Lower leg skin (tissue), 4 donors: ENCODE measurements at regions not wholly inside any gene's neighbourhood (a gene's known extent, or its start where the extent isn't known, plus 50 kb on each side); places are given as distances from the start of the nearest gene placed in this dataset.

Experiments
- DNase-seq, 2 donors: peaks; one replicate each; pipeline ENCODE4 v3.0.0-alpha.2; 2019; ENCODE audit warnings: low spot score in 2 of 2
- H3K4me3 ChIP-seq: fragments of 200-600 bp; sonication (generic); 2 replicates; pipeline ENCODE4 v1.5.1; 2017; ENCODE audit warnings: mild to moderate bottlenecking, low read depth; ENCODE audit not compliant: poor library complexity, severe bottlenecking
- POLR2A ChIP-seq, 2 donors: fragments of 450-650 bp; IDR thresholded peaks; one replicate each; pipeline ENCODE4 v1.6.1; 2016 to 2017; ENCODE audit warnings: antibody characterized with exemption in 2 of 2, mild to moderate bottlenecking in 1 of 2, moderate library complexity in 1 of 2
- WGBS, 2 donors: methylation state at CpG; one replicate each; pipeline ENCODE4 v1.1.5; 2018; 5-methylcytosine and 5-hydroxymethylcytosine counted together
- intact Hi-C: fragments of 100-400 bp; cut with DNase I; formaldehyde crosslinking; loops from one replicate; pipeline ENCODE4 v1.15.0; 2023; ENCODE audit warnings: low total_unique reads
- TF ChIP-seq, protein P1 (sequence below), 3 donors: fragments of 450-650 bp; IDR thresholded peaks; one replicate each; pipeline ENCODE4 v1.5.1; 2016; ENCODE audit warnings: antibody characterized with exemption in 3 of 3, mild to moderate bottlenecking in 3 of 3, moderate library complexity in 2 of 3

DNA sequence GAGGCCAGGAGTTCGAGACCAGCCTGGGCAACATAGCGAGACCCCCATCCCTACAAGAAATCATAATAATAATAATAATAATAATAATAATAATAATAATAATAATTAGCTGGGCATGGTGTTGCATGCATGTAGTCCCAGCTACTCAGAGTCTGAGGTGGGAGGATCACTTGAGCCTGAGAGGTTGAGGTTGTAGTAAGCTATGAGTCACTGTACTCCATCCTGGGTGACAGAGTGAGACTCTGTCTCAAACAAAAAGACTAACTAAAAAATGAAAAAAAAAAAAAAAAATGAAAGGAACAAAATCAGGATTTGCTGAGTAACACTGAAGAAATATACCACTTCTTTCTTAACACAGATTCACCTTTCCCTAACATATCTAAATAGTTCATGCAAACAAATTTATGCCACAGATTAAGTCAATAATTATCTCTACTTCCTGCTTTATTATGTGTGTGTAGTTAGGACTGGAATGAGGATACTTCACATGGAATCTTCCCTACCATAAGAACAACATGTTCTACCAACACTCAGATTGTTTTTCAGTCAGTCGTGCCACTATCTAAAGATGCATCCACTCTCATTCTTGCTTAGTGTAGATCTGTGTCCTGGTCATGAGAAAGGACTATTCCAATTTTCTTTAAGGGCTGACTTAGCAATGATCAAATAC is 928.7 kb downstream of the SLC4A3 start:
- no peak overlapping the region for H3K4me3 ChIP-seq
- DNase-seq: no peak
- TF ChIP-seq POLR2A (IDR thresholded peaks at IDR 0.05): no peak
- TF ChIP-seq, protein P1, sequence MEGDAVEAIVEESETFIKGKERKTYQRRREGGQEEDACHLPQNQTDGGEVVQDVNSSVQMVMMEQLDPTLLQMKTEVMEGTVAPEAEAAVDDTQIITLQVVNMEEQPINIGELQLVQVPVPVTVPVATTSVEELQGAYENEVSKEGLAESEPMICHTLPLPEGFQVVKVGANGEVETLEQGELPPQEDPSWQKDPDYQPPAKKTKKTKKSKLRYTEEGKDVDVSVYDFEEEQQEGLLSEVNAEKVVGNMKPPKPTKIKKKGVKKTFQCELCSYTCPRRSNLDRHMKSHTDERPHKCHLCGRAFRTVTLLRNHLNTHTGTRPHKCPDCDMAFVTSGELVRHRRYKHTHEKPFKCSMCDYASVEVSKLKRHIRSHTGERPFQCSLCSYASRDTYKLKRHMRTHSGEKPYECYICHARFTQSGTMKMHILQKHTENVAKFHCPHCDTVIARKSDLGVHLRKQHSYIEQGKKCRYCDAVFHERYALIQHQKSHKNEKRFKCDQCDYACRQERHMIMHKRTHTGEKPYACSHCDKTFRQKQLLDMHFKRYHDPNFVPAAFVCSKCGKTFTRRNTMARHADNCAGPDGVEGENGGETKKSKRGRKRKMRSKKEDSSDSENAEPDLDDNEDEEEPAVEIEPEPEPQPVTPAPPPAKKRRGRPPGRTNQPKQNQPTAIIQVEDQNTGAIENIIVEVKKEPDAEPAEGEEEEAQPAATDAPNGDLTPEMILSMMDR (IDR thresholded peaks at IDR 0.05): no peak
- 87 to 93% methylated on average over 3 of the region's 3 CpGs for WGBS, 2 donors
- intact Hi-C loops: no loop called here

GRCh38 chr2:220556658-220557057 is 929.2 kb downstream of the SLC4A3 start:
- intact Hi-C loops: no loop called here
- 75 to 86% methylated on average over 1 of the region's 1 CpG for WGBS, 2 donors
- DNase-seq: no peak
- TF ChIP-seq POLR2A (IDR thresholded peaks at IDR 0.05): no peak
- TF ChIP-seq, protein P1 (IDR thresholded peaks at IDR 0.05): no peak
- H3K4me3 ChIP-seq: no peak overlapping the region

DNA sequence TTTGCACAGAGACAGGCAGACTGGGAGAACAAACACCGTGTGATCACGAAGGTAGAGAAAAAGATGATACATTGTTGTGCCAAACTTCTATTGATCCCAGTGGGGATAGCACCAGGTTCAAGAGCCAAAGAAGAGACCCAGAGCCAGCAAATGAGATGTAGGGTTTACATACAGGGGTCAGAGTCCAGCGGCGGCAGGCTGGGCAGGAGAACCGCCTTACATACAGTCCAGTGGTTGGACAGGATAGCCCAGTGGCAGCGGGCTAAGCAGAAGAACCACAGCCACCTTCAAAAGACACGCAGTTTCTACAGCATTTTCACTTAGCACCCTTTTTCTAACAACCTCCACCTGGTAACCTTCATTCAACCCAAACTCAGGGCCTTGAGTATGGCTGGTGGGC is 932.8 kb downstream of the SLC4A3 start:
- WGBS, 2 donors: 98 to 99% methylated on average over 7 of the region's 7 CpGs
- DNase-seq: no peak
- intact Hi-C loops: loop anchor here (5.0 kb wide), 1 partner anchor 1252 kb away; no protein-coding TSS in a partner anchor
- TF ChIP-seq, protein P1 (IDR thresholded peaks at IDR 0.05): no peak
- TF ChIP-seq POLR2A (IDR thresholded peaks at IDR 0.05): no peak
- no peak overlapping the region for H3K4me3 ChIP-seq

DNA sequence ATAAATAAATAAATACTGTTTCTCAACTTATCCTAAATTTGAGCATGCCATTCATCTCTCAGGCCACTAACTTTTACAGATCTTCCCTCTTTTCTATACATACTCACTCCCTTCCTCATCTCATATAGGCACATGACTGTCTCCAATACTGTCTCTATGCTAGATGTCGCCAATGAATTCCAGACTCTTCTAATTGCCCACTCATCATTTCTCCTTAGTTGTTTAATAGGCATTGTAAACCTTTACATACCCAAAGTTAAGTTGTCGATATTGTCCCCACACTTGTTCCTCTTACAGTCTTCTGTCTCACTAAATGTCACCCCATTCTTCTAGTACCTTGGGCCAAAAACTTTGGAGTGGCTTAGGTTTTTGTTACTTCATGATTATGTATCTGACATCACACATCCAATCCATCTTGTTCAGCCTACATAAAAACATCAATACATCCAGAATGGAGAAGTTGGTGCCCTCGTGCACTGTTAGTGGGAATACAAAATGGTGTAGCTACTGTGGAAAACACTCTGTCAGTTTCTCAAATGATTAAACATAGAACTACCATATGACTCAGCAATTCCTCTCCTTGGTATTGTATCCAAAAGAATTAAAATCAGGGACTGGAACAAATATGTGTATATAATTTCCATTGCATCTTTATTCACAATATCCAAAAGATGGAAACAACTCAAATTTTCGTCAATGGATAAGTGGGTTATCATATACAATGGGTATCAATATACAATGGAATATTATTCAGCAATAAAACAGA is 935.1 kb downstream of the SLC4A3 start:
- intact Hi-C loops: loop anchor here (5.0 kb wide), 1 partner anchor 1250 kb away; no protein-coding TSS in a partner anchor
- DNase-seq: no peak
- 88 to 93% methylated on average over 4 of the region's 4 CpGs for WGBS, 2 donors
- no peak overlapping the region for H3K4me3 ChIP-seq
- TF ChIP-seq POLR2A (IDR thresholded peaks at IDR 0.05): no peak
- TF ChIP-seq, protein P1 (IDR thresholded peaks at IDR 0.05): no peak

GRCh38 chr2:220568296-220568695 is 940.9 kb downstream of the SLC4A3 start:
- no peak for DNase-seq
- WGBS, 2 donors: 66 to 69% methylated on average over 8 of the region's 8 CpGs
- TF ChIP-seq POLR2A (IDR thresholded peaks at IDR 0.05): no peak
- TF ChIP-seq, protein P1 (IDR thresholded peaks at IDR 0.05): no peak
- intact Hi-C loops: loop anchor here (5.0 kb wide), 1 partner anchor 1174 kb away; no protein-coding TSS in a partner anchor
- no peak overlapping the region for H3K4me3 ChIP-seq
